HG03039 (cell line): ENCODE measurements at regions not wholly inside any gene's neighbourhood (a gene's known extent, or its start where the extent isn't known, plus 50 kb on each side); places are given as distances from the start of the nearest gene placed in this dataset.

Source experiments
- ATAC-seq: cut with Tn5 transposase; IDR thresholded peaks from one replicate; pipeline ENCODE4 v1.9.1; 2021; ENCODE audit warnings: mild to moderate bottlenecking, moderate library complexity; ENCODE audit not compliant: unreplicated experiment

DNA sequence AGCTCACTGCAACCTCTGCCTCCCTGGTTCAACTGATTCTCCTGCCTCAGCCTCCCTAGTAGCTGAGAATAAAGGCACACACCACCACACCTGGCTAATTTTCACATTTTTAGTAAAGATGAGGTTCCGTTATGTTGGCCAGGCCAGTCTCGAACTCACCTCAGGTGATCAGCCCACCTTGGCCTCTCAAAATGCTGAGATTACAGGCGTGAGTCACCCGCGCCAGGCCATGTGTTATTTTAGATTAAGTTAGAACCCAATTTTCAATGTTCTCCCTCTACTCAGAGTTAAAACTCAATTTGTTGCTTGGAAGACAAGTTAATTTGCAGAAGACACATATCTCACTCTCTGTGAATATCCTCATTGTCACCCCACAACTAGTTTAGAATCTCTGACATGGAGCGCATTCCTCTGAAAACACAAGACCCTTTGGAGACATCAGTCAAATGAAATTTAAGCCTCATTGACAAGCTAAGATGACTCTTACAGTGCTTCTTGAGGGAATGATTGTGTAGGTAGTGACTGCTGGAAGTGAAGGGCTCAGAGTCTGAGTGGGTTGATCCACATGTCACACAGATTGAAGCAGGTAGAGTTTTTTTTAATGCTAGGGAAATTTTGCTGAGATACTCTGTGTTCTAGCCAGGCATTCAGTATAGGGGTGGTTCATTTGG is 60.6 kb upstream of the FRMD4B start:
- no peak for ATAC-seq

GRCh38 chr3:69445498-69445897 is 59.6 kb upstream of the FRMD4B start:
- ATAC-seq: no peak

GRCh38 chr3:69445024-69445423 is 59.1 kb upstream of the FRMD4B start:
- no peak for ATAC-seq

GRCh38 chr3:69443457-69443920 is 57.6 kb upstream of the FRMD4B start:
- no peak for ATAC-seq

GRCh38 chr3:69442771-69443311 is 57.0 kb upstream of the FRMD4B start:
- no peak for ATAC-seq

DNA sequence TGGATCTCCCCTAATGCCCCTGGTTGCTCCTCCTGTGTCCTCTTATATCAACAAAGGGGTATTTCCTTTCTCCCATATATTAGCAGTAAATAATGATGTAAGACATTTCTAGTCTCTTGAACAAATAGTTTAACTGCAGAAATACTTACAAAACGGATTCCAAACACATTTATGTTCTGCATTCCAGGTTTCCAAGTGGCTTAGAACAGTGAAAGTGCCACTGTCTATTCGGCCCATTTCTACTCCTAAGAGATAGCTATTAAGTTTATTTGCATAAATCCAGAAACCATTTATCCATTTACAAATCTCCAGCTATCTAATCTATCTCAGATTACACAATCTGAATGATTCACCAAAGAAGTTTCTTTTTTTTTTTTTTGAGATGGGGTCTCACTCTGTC is 55.8 kb upstream of the FRMD4B start:
- no peak for ATAC-seq

DNA sequence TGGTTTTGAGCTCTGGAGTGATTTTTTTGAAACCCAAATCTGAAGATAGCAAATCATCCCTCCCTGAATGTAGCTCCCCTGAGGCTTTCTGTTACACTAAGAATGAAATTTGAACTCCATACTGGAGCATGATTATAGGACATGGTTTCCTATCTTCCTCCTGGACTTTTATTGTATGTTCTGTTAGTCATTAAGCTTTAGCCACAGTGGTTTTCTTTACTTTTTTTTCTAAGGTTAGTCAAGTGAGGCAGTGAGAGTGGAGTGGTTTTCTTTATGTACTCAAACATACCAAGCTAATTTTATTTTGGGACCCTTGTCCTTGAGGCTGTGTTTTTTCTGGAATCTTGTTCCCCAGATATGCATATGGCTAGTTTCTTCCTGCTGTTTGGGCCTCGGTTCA is 55.2 kb upstream of the FRMD4B start:
- ATAC-seq: no peak

DNA sequence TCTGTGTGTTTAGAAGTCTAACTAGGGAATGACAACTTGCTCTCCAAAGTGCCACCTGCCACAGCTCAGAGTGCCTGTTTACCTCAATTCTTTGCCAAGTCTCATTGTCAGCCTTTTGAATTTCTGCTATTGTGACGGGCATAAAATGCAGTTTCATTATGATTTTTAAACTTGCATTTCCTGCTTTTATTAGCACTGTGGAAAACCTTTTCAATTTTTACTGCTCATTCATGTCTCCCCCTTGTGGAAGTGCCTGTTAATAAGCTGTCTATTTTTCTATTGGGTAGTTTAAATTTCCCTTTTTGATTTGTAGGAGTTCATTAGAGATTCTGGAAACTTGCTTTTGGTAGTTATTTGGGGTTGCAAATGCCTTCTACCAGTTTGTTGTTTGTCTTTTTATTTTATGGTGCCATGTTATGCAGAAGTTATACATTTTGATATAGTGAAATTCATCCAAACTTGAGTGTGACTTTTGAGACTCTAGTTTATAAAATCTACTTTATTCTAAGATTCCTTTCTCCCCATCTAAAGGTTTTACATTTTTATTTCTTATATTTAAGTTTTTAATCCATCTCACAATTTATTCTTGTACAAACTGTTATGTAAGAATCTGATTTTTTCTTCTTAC is 53.9 kb upstream of the FRMD4B start:
- no peak for ATAC-seq

GRCh38 chr3:69438476-69438875 is 52.6 kb upstream of the FRMD4B start:
- no peak for ATAC-seq

GRCh38 chr3:69435274-69436265 is 49.7 kb upstream of the FRMD4B start:
- peak; percentile 74 for ATAC-seq
